ENCODE measurements at regions not wholly inside any gene's neighbourhood (a gene's known extent, or its start where the extent isn't known, plus 50 kb on each side); places are given as distances from the start of the nearest gene placed in this dataset.

GRCh38 chr20:55004044-55004443, 528.7 kb downstream of the DOK5 start:
- H2AFZ ChIP-seq = no peak overlapping the region
- H3K4me1 ChIP-seq (replicated peaks; ENCODE audit: insufficient read depth) = no peaks in the 10 kb centered on the region
- no peaks in the 10 kb centered on the region for H3K79me2 ChIP-seq (ENCODE audit: low read depth)
- DNase-seq = no peak
- POLR2A ChIA-PET (ENCODE audit: unreplicated experiment) = no interaction called here
- no peaks in the 10 kb centered on the region for H3F3A ChIP-seq (ENCODE audit: insufficient read depth, low read depth)
- no peak overlapping the region for H3K4me3 ChIP-seq
- CTCF ChIA-PET = no interaction called here
- H3K27ac ChIP-seq = no peak overlapping the region
- no peaks in the 10 kb centered on the region; the same call in 1 of the 2 replicates for H3K9me2 ChIP-seq (ENCODE audit: insufficient read depth)
- H3K9me3 ChIP-seq (ENCODE audit: insufficient read depth, low read depth) = no peaks in the 10 kb centered on the region
- no peaks in the 10 kb centered on the region for H3K36me3 ChIP-seq (ENCODE audit: low read depth)
- no TSS peak for BruUV-seq (replicated peaks)
- TF ChIP-seq EZH2 (IDR thresholded peaks at IDR 0.05; ENCODE audit: low read depth) (no peak), CTCF (conservative IDR thresholded peaks at IDR 0.05) (no peak)
- intact Hi-C loops (cut with micrococcal nuclease; ENCODE audit: unreplicated experiment) = no loop called here
- H3K4me2 ChIP-seq = no peak overlapping the region
- H4K20me1 ChIP-seq (ENCODE audit: insufficient read depth) = no peaks in the 10 kb centered on the region
- H3K27me3 ChIP-seq (ENCODE audit: insufficient read depth, low read depth) = no peaks in the 10 kb centered on the region; the same call in 1 of the 2 replicates

GRCh38 chr20:54995553-54995952, 520.2 kb downstream of the DOK5 start:
- Histone ChIP-seq H4K20me1 (ENCODE audit: insufficient read depth) (no peaks in the 10 kb centered on the region), H3K9me3 (ENCODE audit: insufficient read depth, low read depth) (no peaks in the 10 kb centered on the region), H3K36me3 (ENCODE audit: low read depth) (no peaks in the 10 kb centered on the region), H3K4me1 (replicated peaks; ENCODE audit: insufficient read depth) (no peaks in the 10 kb centered on the region), H3K79me2 (ENCODE audit: low read depth) (no peaks in the 10 kb centered on the region), H3K27ac (no peak overlapping the region), H3K4me2 (no peak overlapping the region), H3K4me3 (no peak overlapping the region), H3K9me2 (ENCODE audit: insufficient read depth) (no peaks in the 10 kb centered on the region), H2AFZ (no peak overlapping the region), H3F3A (ENCODE audit: insufficient read depth, low read depth) (no peaks in the 10 kb centered on the region), H3K27me3 (ENCODE audit: insufficient read depth, low read depth) (no peaks in the 10 kb centered on the region; the same call in 1 of the 2 replicates)
- intact Hi-C loops (cut with micrococcal nuclease; ENCODE audit: unreplicated experiment) = no loop called here
- ChIA-PET CTCF (interaction anchor here (0.6 kb wide), 1 partner anchor 70 kb away, joined by 3 read pairs; no protein-coding TSS in a partner anchor), POLR2A (ENCODE audit: unreplicated experiment) (no interaction called here)
- TF ChIP-seq CTCF (conservative IDR thresholded peaks at IDR 0.05) = no peak
- TF ChIP-seq EZH2 (IDR thresholded peaks at IDR 0.05; ENCODE audit: low read depth) = no peak
- DNase-seq = no peak
- BruUV-seq (replicated peaks) = no TSS peak

- no peaks in the 10 kb centered on the region for H3K9me3 ChIP-seq (ENCODE audit: insufficient read depth, low read depth)
- H2AFZ ChIP-seq = no peak overlapping the region
- no peaks in the 10 kb centered on the region; the same call in 1 of the 2 replicates for H3K27me3 ChIP-seq (ENCODE audit: insufficient read depth, low read depth)
- CTCF ChIA-PET = interaction anchor here (0.6 kb wide), 1 partner anchor 70 kb away, joined by 3 read pairs; no protein-coding TSS in a partner anchor
- no peak overlapping the region for H3K4me3 ChIP-seq
- no peaks in the 10 kb centered on the region for H4K20me1 ChIP-seq (ENCODE audit: insufficient read depth)
- BruUV-seq (replicated peaks) = no TSS peak
- no peaks in the 10 kb centered on the region for H3F3A ChIP-seq (ENCODE audit: insufficient read depth, low read depth)
- H3K27ac ChIP-seq = no peak overlapping the region
- no peak for TF ChIP-seq CTCF (conservative IDR thresholded peaks at IDR 0.05)
- TF ChIP-seq EZH2 (IDR thresholded peaks at IDR 0.05; ENCODE audit: low read depth) = no peak
- no peaks in the 10 kb centered on the region for H3K79me2 ChIP-seq (ENCODE audit: low read depth)
- no peak overlapping the region for H3K4me2 ChIP-seq
- no peaks in the 10 kb centered on the region for H3K9me2 ChIP-seq (ENCODE audit: insufficient read depth)
- intact Hi-C loops (cut with micrococcal nuclease; ENCODE audit: unreplicated experiment) = no loop called here
- POLR2A ChIA-PET (ENCODE audit: unreplicated experiment) = no interaction called here
- no peaks in the 10 kb centered on the region for H3K4me1 ChIP-seq (replicated peaks; ENCODE audit: insufficient read depth)
- H3K36me3 ChIP-seq (ENCODE audit: low read depth) = no peaks in the 10 kb centered on the region
- DNase-seq = no peak
These were observed 519.6 kb downstream of the DOK5 start for GRCh38 chr20:54995011-54995410.

Data from PC-9 (cell line).